Adrenal gland (tissue), 5 donors: ENCODE measurements at regions not wholly inside any gene's neighbourhood (a gene's known extent, or its start where the extent isn't known, plus 50 kb on each side); places are given as distances from the start of the nearest gene placed in this dataset.

Experiments
- POLR2A ChIP-seq, 2 donors: fragments of 450-650 bp; IDR thresholded peaks; one replicate each; pipeline ENCODE4 v1.6.1; 2017; ENCODE audit warnings: antibody characterized with exemption in 2 of 2, mild to moderate bottlenecking in 2 of 2, moderate library complexity in 1 of 2
- TF ChIP-seq, protein P1 (sequence below), 6 experiments: fragments of 450-650 bp in 4 of 6; fragments of 200-600 bp in 2 of 6; sonication (generic) in 1 of 6; IDR thresholded peaks; 1 replicate in 5 of 6; 2 replicates in 1 of 6; pipeline versions ENCODE4 v1.5.1 to v1.8.0; 2016 to 2021; ENCODE audit warnings: antibody characterized with exemption in 6 of 6, mild to moderate bottlenecking in 2 of 6, moderate library complexity in 1 of 6
- donor health status: DM: no; HTN: no; CAD: no.

DNA sequence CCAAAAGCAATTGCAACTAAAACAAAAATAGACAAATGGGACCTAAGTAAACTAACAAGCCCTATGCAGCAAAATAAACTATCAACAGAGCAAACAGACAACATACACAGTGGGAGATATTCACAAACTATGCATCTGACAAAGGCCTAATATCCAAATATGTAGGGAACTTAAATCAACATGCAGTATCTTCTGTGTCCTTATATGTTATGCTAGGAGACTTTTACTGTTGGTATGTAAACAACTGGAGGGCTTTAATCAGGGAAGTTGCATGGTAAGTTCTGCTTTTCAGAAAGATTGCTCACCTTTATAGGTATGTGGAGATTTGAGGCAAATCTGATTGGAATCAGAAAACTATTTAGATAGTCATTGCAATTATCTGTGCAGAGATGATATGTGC, 461.2 kb upstream of the RIOK2 start:
- TF ChIP-seq, protein P1, sequence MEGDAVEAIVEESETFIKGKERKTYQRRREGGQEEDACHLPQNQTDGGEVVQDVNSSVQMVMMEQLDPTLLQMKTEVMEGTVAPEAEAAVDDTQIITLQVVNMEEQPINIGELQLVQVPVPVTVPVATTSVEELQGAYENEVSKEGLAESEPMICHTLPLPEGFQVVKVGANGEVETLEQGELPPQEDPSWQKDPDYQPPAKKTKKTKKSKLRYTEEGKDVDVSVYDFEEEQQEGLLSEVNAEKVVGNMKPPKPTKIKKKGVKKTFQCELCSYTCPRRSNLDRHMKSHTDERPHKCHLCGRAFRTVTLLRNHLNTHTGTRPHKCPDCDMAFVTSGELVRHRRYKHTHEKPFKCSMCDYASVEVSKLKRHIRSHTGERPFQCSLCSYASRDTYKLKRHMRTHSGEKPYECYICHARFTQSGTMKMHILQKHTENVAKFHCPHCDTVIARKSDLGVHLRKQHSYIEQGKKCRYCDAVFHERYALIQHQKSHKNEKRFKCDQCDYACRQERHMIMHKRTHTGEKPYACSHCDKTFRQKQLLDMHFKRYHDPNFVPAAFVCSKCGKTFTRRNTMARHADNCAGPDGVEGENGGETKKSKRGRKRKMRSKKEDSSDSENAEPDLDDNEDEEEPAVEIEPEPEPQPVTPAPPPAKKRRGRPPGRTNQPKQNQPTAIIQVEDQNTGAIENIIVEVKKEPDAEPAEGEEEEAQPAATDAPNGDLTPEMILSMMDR (IDR thresholded peaks at IDR 0.05), result no peak
- TF ChIP-seq POLR2A (IDR thresholded peaks at IDR 0.05), result no peak
